Kidney (tissue), 13 donors: ENCODE measurements at regions not wholly inside any gene's neighbourhood (a gene's known extent, or its start where the extent isn't known, plus 50 kb on each side); places are given as distances from the start of the nearest gene placed in this dataset.

Source experiments
- DNase-seq, 5 donors: peaks; one replicate each; pipeline ENCODE4 v3.0.0-alpha.2; 2013 to 2020
- FAIRE-seq: peaks from 2 replicates; lab custom pipeline; 2012; peaks lifted over from hg19 to GRCh38; lab: Jason Lieb, UNC
- H3K27ac ChIP-seq, 2 donors: one replicate each; pipeline ENCODE4 v1.7.0; 2013; ENCODE audit warnings: low read depth in 2 of 2, low read length in 2 of 2, inconsistent platforms in 1 of 2
- H3K27me3 ChIP-seq: one replicate; pipeline ENCODE4 v1.7.1; 2013; ENCODE audit warnings: low read length, inconsistent platforms; ENCODE audit not compliant: control insufficient read depth, insufficient read depth
- H3K36me3 ChIP-seq, 3 donors: one replicate each; pipeline versions ENCODE4 v1.7.0 to v1.7.1; 2013; ENCODE audit warnings: low read length in 3 of 3, control low read depth in 1 of 3, inconsistent platforms in 1 of 3; ENCODE audit not compliant: insufficient read depth in 3 of 3, control insufficient read depth in 2 of 3
- H3K4me1 ChIP-seq, 3 donors: one replicate each; pipeline versions ENCODE4 v1.7.0 to v1.7.1; 2013; ENCODE audit warnings: low read length in 3 of 3, inconsistent platforms in 1 of 3, low read depth in 1 of 3; ENCODE audit not compliant: control insufficient read depth in 2 of 3, insufficient read depth in 2 of 3
- H3K4me3 ChIP-seq, 3 donors: one replicate each; pipeline versions ENCODE4 v1.7.0 to v1.8.1; 2013; ENCODE audit warnings: low read length in 3 of 3, control low read depth in 1 of 3, inconsistent platforms in 1 of 3
- H3K9ac ChIP-seq, 3 donors: one replicate each; pipeline versions ENCODE4 v1.7.0 to v1.7.1; 2013; ENCODE audit warnings: low read length in 3 of 3, control low read depth in 1 of 3, inconsistent platforms in 1 of 3
- H3K9me3 ChIP-seq, 3 donors: one replicate each; pipeline versions ENCODE4 v1.7.0 to v1.7.1; 2013; ENCODE audit warnings: low read length in 3 of 3, control low read depth in 1 of 3, inconsistent platforms in 1 of 3; ENCODE audit not compliant: control insufficient read depth in 2 of 3, insufficient read depth in 1 of 3
- CTCF ChIP-seq: IDR thresholded peaks from 3 replicates; pipeline ENCODE4 v1.5.1; 2012; ENCODE audit warnings: mild to moderate bottlenecking, moderate library complexity, borderline replicate concordance; ENCODE audit not compliant: insufficient read depth; ENCODE audit errors: extremely low read depth
- intact Hi-C: fragments of 100-400 bp; cut with DNase I; formaldehyde crosslinking; loops from one replicate; pipeline ENCODE4 v1.11.1; 2022
- donor health status: control.
- donor health status: control.
- donor health status: control.
- donor health status: control.
- donor health status: control.
- donor health status: DM: yes; HTN: yes; CAD: no.
- donor health status: Normal renal cell carcinoma (clear cell type).

DNA sequence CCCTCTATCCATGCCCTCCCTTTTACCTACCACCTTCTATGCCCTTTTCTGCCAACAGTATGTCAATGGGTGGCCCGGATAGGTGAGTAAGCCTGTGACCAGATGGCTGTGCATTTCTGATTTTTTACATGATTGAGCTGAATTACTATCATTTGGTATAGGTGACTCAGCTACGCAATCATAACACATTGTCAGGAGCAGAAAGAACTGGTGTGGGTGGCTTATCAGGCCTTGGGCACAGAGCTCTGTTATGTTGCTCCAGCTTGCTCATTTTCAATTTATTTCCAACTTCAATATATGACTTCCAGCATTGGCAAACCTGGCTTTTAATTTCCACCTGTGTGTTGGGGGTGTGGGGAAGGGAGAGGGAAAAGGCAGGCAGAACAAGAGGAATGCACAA is 86.6 kb upstream of the AGBL1 start:
- Histone ChIP-seq H3K27me3 (no peaks in the 10 kb centered on the region), H3K27ac (no peak overlapping the region), H3K36me3 (no peaks in the 10 kb centered on the region), H3K4me1 (no peaks in the 10 kb centered on the region), H3K9me3 (no peaks in the 10 kb centered on the region), H3K4me3 (no peak overlapping the region), H3K9ac (no peak overlapping the region)
- intact Hi-C loops = no loop called here
- TF ChIP-seq CTCF = no peak
- FAIRE-seq = no peak
- no peak for DNase-seq

GRCh38 chr15:85997618-85998017 is 82.1 kb upstream of the AGBL1 start:
- Histone ChIP-seq H3K4me1 (no peaks in the 10 kb centered on the region), H3K4me3 (no peak overlapping the region), H3K9me3 (no peaks in the 10 kb centered on the region), H3K27me3 (no peaks in the 10 kb centered on the region), H3K36me3 (no peaks in the 10 kb centered on the region), H3K27ac (no peak overlapping the region), H3K9ac (no peak overlapping the region)
- DNase-seq = no peak
- intact Hi-C loops = no loop called here
- no peak for TF ChIP-seq CTCF
- FAIRE-seq = no peak

DNA sequence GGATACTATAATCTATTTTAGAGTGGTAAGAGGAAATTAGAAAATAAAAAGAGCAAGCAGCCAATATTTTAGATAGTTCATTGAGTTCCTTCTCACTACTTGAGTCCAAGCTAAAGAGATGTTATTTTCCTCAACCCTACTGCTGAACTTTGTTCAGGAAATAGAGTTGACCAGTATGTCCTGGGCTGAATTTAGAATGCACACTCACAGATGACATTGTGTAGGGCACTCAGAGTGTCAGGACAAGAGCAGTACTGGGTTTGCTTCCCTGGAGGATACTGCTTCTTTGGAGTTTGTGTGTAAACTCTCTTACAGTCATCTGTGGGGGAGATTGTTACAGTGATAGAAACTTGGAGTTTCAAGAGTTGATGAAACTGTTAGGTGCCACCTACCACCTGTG is 80.0 kb upstream of the AGBL1 start:
- Histone ChIP-seq H3K9me3 (no peaks in the 10 kb centered on the region), H3K27me3 (no peaks in the 10 kb centered on the region), H3K4me1 (no peaks in the 10 kb centered on the region), H3K4me3 (no peak overlapping the region), H3K9ac (no peak overlapping the region), H3K27ac (no peak overlapping the region), H3K36me3 (no peaks in the 10 kb centered on the region)
- intact Hi-C loops = no loop called here
- no peak for DNase-seq
- TF ChIP-seq CTCF = no peak
- FAIRE-seq = no peak

DNA sequence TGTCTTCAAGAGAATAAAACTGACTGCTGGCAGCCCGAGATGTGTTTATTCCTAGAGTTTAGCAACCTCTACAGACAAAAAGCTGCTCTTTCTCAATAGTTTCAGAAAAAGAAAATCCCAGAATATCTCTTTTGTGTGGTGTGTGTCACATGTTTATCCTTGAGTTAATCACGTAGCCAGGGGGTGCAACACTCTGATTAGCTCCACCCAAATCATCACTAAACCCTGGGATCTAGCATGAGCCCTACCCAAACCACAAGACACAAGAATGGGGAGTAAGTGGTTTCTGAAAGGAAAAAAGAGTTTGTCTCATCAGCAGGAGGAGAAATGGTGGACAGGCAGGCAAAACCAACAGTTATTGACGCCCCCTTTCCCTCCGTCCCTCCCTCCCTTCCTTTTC is 78.5 kb upstream of the AGBL1 start:
- H3K9ac ChIP-seq = no peak overlapping the region
- no peaks in the 10 kb centered on the region for H3K9me3 ChIP-seq
- H3K4me3 ChIP-seq = no peak overlapping the region
- no peak overlapping the region for H3K27ac ChIP-seq
- H3K27me3 ChIP-seq = no peaks in the 10 kb centered on the region
- DNase-seq (no peak), FAIRE-seq (no peak)
- H3K4me1 ChIP-seq = no peaks in the 10 kb centered on the region
- no peak for TF ChIP-seq CTCF
- H3K36me3 ChIP-seq = no peaks in the 10 kb centered on the region
- intact Hi-C loops = no loop called here
